ENCODE measurements at regions not wholly inside any gene's neighbourhood (a gene's known extent, or its start where the extent isn't known, plus 50 kb on each side); places are given as distances from the start of the nearest gene placed in this dataset.
"Not testable (repeated sequence)": the region's sequence is repeated elsewhere in the genome, so short reads cannot be mapped to it uniquely, and the experiment has no call there.

DNA sequence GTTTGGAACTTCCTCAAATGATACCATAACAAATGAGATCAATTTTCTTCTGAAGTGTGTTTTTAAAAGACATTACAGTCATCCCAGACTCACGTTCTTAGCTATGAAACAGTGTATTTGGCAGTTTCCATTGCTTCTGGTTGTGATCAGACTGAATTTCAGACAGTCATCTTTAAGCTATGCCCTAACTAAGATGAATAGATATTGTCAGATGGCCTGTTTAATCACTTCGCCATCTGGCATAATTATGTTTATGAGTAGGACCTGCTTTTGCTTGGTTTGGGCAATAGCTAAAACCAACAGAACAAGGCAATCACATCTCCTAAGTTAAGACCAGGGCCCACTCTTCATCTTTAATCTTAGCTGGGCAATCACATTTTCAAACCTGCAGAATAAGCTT is 313.1 kb downstream of the SV2B start:
- Histone ChIP-seq H3K4me3 (no peak overlapping the region), H3K27ac (no peak overlapping the region), H3K27me3 (no peaks in the 10 kb centered on the region), H3K36me3 (no peaks in the 10 kb centered on the region), H3K4me1 (no peaks in the 10 kb centered on the region), H3K9me3 (no peaks in the 10 kb centered on the region)
- intact Hi-C loops (cut with DNase I), result no loop called here
- no peak for DNase-seq (ENCODE audit: extremely low spot score in 2 of 2)
- TF ChIP-seq, protein P1, sequence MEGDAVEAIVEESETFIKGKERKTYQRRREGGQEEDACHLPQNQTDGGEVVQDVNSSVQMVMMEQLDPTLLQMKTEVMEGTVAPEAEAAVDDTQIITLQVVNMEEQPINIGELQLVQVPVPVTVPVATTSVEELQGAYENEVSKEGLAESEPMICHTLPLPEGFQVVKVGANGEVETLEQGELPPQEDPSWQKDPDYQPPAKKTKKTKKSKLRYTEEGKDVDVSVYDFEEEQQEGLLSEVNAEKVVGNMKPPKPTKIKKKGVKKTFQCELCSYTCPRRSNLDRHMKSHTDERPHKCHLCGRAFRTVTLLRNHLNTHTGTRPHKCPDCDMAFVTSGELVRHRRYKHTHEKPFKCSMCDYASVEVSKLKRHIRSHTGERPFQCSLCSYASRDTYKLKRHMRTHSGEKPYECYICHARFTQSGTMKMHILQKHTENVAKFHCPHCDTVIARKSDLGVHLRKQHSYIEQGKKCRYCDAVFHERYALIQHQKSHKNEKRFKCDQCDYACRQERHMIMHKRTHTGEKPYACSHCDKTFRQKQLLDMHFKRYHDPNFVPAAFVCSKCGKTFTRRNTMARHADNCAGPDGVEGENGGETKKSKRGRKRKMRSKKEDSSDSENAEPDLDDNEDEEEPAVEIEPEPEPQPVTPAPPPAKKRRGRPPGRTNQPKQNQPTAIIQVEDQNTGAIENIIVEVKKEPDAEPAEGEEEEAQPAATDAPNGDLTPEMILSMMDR (IDR thresholded peaks at IDR 0.05), result no peak
- TF ChIP-seq POLR2AphosphoS5 (IDR thresholded peaks at IDR 0.05; ENCODE audit: insufficient read depth in 1 of 2, low read depth in 1 of 2) (no peak), POLR2A (IDR thresholded peaks at IDR 0.05) (no peak)

- intact Hi-C loops (cut with DNase I), result no loop called here
- DNase-seq (ENCODE audit: extremely low spot score in 2 of 2), result no peak
- Histone ChIP-seq H3K36me3 (no peaks in the 10 kb centered on the region), H3K27me3 (no peaks in the 10 kb centered on the region), H3K27ac (no peak overlapping the region), H3K4me1 (no peaks in the 10 kb centered on the region), H3K9me3 (no peaks in the 10 kb centered on the region), H3K4me3 (no peak overlapping the region)
- TF ChIP-seq, protein P1 (IDR thresholded peaks at IDR 0.05), result no peak
- no peak for TF ChIP-seq POLR2A (IDR thresholded peaks at IDR 0.05)
- TF ChIP-seq POLR2AphosphoS5 (IDR thresholded peaks at IDR 0.05; ENCODE audit: insufficient read depth in 1 of 2, low read depth in 1 of 2), result no peak
These were observed 314.1 kb downstream of the SV2B start for GRCh38 chr15:91414124-91414523.

DNA sequence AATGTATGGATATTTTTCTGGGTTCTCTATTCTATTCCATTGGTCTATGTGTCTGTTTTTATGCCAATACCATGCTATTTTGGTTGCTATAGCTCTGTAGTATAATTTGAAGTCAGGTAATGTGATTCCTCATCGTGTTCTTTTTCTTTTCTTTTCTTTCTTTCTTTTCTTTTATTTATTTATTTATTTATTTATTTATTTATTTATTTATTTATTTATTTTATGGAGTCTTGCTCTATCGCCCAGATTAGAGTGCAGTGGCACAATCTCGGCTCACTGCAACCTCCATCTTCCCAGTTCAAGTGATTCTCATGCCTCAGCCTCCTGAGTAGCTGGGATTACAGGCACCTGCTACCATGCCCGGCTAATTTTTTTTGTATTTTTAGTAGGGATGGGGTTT is 315.2 kb downstream of the SV2B start:
- H3K27me3 ChIP-seq; H3K4me3 ChIP-seq; H3K36me3 ChIP-seq; H3K27ac ChIP-seq; DNase-seq (ENCODE audit: extremely low spot score in 2 of 2); H3K9me3 ChIP-seq; H3K4me1 ChIP-seq; intact Hi-C loops (cut with DNase I): not testable (repeated sequence)

DNA sequence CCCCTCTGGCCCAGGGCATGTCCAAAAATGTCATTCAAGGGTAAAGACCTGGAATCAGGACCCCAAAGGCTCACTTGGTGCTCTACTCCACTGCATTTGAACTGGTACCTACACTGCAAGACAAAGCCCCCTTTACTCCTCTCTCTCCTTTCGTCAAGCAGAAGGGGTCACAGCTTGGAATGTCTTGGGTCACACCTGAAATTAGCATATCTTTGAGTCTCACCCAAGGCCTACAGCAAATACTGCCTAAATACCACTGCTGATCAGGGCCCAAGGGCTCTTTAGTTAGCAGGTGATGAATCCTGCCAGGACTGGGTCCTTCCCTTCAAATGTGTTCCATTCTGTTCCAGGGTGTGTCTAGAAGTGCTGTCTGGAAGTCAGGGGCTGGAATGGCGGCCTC is 320.6 kb downstream of the SV2B start:
- TF ChIP-seq POLR2A (IDR thresholded peaks at IDR 0.05) (no peak), POLR2AphosphoS5 (IDR thresholded peaks at IDR 0.05; ENCODE audit: insufficient read depth in 1 of 2, low read depth in 1 of 2) (no peak)
- TF ChIP-seq, protein P1 (IDR thresholded peaks at IDR 0.05), result no peak
- intact Hi-C loops (cut with DNase I), result no loop called here

DNA sequence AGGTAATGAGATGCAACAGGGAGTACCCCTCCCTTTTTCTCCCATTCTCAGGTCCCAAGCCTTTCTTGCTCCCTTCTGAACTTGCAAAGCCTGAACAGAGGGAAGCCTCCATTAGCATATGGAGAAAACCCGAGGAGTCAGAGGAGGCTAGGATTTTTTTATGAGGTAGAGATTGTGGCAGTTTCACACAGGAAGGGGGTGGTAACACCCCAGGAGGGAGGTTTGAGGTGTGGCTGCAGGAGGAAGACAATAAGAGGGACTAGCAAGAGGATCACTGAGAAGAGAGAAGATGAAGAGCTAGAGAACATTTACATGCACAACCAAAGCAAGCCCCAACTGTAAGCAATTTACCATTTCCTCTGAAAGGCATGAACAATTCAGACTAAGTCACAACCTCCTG is 322.7 kb downstream of the SV2B start:
- no peak overlapping the region for H3K4me3 ChIP-seq
- intact Hi-C loops (cut with DNase I), result no loop called here
- H3K36me3 ChIP-seq, result no peaks in the 10 kb centered on the region
- no peaks in the 10 kb centered on the region for H3K4me1 ChIP-seq
- no peak for DNase-seq (ENCODE audit: extremely low spot score in 2 of 2)
- H3K27me3 ChIP-seq, result no peaks in the 10 kb centered on the region
- no peaks in the 10 kb centered on the region for H3K9me3 ChIP-seq
- H3K27ac ChIP-seq, result no peak overlapping the region
- TF ChIP-seq POLR2A (IDR thresholded peaks at IDR 0.05) (no peak), POLR2AphosphoS5 (IDR thresholded peaks at IDR 0.05; ENCODE audit: insufficient read depth in 1 of 2, low read depth in 1 of 2) (no peak)
- TF ChIP-seq, protein P1 (IDR thresholded peaks at IDR 0.05), result no peak

More for the DNA sequence above, 320.6 kb downstream of the SV2B start:
- Histone ChIP-seq H3K36me3 (no peaks in the 10 kb centered on the region), H3K4me3 (no peak overlapping the region), H3K4me1 (no peaks in the 10 kb centered on the region), H3K9me3 (no peaks in the 10 kb centered on the region), H3K27ac (no peak overlapping the region), H3K27me3 (no peaks in the 10 kb centered on the region)
- no peak for DNase-seq (ENCODE audit: extremely low spot score in 2 of 2)

DNA sequence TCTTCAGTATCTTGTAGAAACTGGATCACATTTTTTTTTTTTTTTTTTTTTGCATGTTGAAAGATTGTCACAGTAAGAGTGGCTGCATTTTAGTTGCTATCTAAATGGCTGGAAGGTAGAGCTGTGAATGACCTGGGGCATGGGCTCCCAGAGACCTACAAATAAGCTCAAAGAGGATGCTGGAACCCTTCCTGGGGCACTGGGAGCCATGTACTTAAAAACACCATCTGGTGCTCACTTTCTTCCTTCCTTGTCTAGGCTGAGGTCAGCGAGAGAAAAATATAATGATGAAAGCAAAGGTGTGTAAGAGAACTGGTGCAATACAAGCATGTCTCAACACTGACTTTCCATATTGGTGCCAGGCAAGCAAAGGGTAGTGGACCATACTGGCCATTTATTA is 323.9 kb downstream of the SV2B start:
- DNase-seq (ENCODE audit: extremely low spot score in 2 of 2), result no peak
- Histone ChIP-seq H3K27ac (no peak overlapping the region), H3K27me3 (no peaks in the 10 kb centered on the region), H3K36me3 (no peaks in the 10 kb centered on the region), H3K9me3 (no peaks in the 10 kb centered on the region), H3K4me1 (no peaks in the 10 kb centered on the region), H3K4me3 (no peak overlapping the region)
- TF ChIP-seq POLR2AphosphoS5 (IDR thresholded peaks at IDR 0.05; ENCODE audit: insufficient read depth in 1 of 2, low read depth in 1 of 2), result no peak
- TF ChIP-seq, protein P1 (IDR thresholded peaks at IDR 0.05), result no peak
- intact Hi-C loops (cut with DNase I), result no loop called here
